Activated T-cell treated with anti-CD3 and anti-CD28 coated beads, Interleukin-2, amount 50 U/mL, for 24 hours (primary cell): ENCODE measurements at regions not wholly inside any gene's neighbourhood (a gene's known extent, or its start where the extent isn't known, plus 50 kb on each side); places are given as distances from the start of the nearest gene placed in this dataset.
"Not testable (repeated sequence)": the region's sequence is repeated elsewhere in the genome, so short reads cannot be mapped to it uniquely, and the experiment has no call there.

Experiments
- DNase-seq: peaks from one replicate; pipeline ENCODE4 v3.0.0-alpha.2; 2020
- H3K27ac Mint-ChIP-seq: 2 replicates; pipeline ENCODE4 v1.8.0; 2020; ENCODE audit warnings: mild to moderate bottlenecking, mixed read lengths
- H3K27me3 Mint-ChIP-seq: 2 replicates; pipeline ENCODE4 v1.8.0; 2020; ENCODE audit warnings: mixed read lengths
- H3K36me3 Mint-ChIP-seq: 2 replicates; pipeline ENCODE4 v1.8.0; 2020; ENCODE audit warnings: low read depth, mixed read lengths
- H3K4me1 Mint-ChIP-seq: 2 replicates; pipeline ENCODE4 v1.8.0; 2020; ENCODE audit warnings: low read depth, mixed read lengths
- H3K4me3 Mint-ChIP-seq: 2 replicates; pipeline ENCODE4 v1.8.0; 2020; ENCODE audit warnings: mild to moderate bottlenecking, moderate library complexity, mixed read lengths
- H3K9me3 Mint-ChIP-seq: 2 replicates; pipeline ENCODE4 v1.8.0; 2020; ENCODE audit warnings: mixed read lengths

GRCh38 chr3:172579753-172580152 is 56.5 kb upstream of the TNFSF10 start:
- not testable (repeated sequence) for H3K4me3 Mint-ChIP-seq, H3K27me3 Mint-ChIP-seq
- H3K4me1 Mint-ChIP-seq: peaks cover 76% of the 10 kb centered on the region

DNA sequence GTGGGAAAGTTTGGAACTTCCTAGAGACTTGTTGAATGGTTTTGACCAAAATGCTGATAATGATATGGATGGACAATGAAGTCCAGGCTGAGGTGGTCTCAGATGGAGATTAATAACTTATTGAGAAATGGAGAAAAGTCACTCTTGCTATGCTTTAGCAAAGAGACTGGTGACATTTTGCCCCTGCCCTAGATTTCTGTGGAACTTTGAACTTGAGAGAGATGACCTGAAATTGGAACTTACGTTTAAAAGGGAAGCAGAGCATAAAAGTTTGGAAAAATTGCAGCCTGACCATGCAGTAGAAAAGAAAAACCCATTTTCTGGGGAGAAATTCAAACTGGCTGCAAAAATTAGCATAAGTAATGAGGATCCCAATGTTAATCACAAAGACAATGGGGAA is 55.5 kb upstream of the TNFSF10 start:
- not testable (repeated sequence) for H3K9me3 Mint-ChIP-seq, H3K4me3 Mint-ChIP-seq, H3K27me3 Mint-ChIP-seq, H3K27ac Mint-ChIP-seq, DNase-seq, H3K36me3 Mint-ChIP-seq
- peaks cover 70% of the 10 kb centered on the region for H3K4me1 Mint-ChIP-seq

More at GRCh38 chr3:172579753-172580152, 56.5 kb upstream of the TNFSF10 start:
- H3K27ac Mint-ChIP-seq: peak overlapping the region; percentile 90
- H3K36me3 Mint-ChIP-seq, DNase-seq, H3K9me3 Mint-ChIP-seq: not testable (repeated sequence)

GRCh38 chr3:172577987-172578570 is 54.8 kb upstream of the TNFSF10 start:
- Mint-ChIP-seq H3K27ac (no peak overlapping the region), H3K27me3 (no peaks in the 10 kb centered on the region), H3K36me3 (no peaks in the 10 kb centered on the region), H3K9me3 (peaks cover 7% of the 10 kb centered on the region), H3K4me1 (peaks cover 65% of the 10 kb centered on the region), H3K4me3 (no peak overlapping the region)
- DNase-seq: no peak

- no peak for DNase-seq
- H3K9me3 Mint-ChIP-seq: peaks cover 7% of the 10 kb centered on the region
- H3K27ac Mint-ChIP-seq: no peak overlapping the region
- no peaks in the 10 kb centered on the region for H3K27me3 Mint-ChIP-seq
- H3K36me3 Mint-ChIP-seq: peaks cover 3% of the 10 kb centered on the region
- H3K4me1 Mint-ChIP-seq: peaks cover 38% of the 10 kb centered on the region
- H3K4me3 Mint-ChIP-seq: no peak overlapping the region
Observed at GRCh38 chr3:172575375-172575774, 52.1 kb upstream of the TNFSF10 start.

GRCh38 chr3:172573422-172573821 is 50.2 kb upstream of the TNFSF10 start:
- H3K9me3 Mint-ChIP-seq: peaks cover 10% of the 10 kb centered on the region
- no peaks in the 10 kb centered on the region for H3K27me3 Mint-ChIP-seq
- DNase-seq: no peak
- no peak overlapping the region for H3K4me3 Mint-ChIP-seq
- peaks cover 30% of the 10 kb centered on the region for H3K4me1 Mint-ChIP-seq
- H3K36me3 Mint-ChIP-seq: peaks cover 3% of the 10 kb centered on the region
- H3K27ac Mint-ChIP-seq: no peak overlapping the region
